GM21515 (cell line): ENCODE measurements at regions not wholly inside any gene's neighbourhood (a gene's known extent, or its start where the extent isn't known, plus 50 kb on each side); places are given as distances from the start of the nearest gene placed in this dataset.

Source experiments
- ATAC-seq: cut with Tn5 transposase; IDR thresholded peaks from one replicate; pipeline ENCODE4 v1.9.1; 2021; ENCODE audit not compliant: unreplicated experiment

DNA sequence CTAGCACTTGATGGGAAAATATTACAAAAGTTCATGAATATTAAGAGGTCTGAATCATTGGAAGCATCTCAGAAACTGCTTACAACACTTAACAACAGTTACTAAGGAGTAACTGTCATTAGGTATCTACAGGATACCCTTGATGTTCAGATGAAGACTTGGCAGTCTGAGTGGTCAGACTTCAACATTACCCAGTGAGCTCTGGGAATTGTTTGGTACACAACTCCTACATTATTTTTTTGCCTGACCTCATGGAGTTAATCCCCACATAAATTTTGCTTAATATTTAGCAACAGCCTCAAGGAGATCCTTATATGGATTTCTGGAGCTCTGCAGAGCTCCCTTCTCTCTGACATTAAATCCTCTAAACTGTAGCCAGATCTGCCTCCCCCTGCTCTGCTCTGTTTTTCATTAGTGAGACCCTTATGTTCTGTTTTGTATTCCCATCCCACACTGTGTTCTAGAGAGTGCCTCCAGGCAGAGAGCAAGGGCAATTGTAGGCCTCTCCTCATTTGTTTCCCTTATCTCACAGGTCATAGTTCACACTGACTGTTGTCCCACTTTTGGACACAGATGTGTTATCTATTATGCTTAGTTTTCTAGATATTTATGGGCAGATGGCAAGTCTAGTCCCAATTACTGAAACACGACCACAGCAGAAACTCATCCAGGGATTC is 368.8 kb downstream of the GASK1B start:
- ATAC-seq: no peak

DNA sequence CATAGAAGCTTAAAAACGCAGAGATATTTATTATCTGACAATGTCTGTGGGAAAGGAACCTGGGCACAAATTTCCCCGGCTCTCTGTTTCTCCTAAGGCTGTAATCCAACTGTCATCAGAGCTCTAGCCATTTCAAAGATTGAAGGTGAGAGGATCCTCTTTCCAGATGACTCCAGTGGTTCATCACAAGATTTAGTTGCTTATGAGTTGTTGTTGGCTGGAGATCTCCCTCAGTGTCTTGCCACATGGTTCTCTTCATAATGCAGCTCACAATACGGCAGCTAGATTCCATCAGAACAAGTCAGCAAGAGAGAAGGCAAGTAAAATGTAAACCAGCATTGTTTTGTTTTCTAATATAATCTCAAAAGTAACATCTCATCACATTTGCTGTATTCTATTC is 369.4 kb downstream of the GASK1B start:
- no peak for ATAC-seq

DNA sequence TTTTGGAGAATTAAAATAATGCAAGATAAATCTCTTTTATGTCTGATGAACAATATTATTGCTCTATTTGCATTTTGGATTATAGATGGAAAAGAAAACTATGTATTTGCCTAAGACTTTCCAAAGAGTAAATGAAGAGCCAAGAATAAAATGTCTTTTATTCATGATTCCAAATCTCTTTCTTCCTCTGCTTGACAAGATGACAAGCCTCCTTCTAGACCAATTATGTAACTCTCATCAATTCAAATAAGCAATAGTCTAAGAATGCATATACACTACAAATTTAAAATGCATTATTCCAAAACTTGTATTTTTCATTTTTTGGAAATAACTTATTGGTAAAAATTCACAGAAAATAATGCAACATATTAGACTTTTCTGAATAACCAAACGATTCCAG is 377.3 kb downstream of the GASK1B start:
- ATAC-seq: no peak

DNA sequence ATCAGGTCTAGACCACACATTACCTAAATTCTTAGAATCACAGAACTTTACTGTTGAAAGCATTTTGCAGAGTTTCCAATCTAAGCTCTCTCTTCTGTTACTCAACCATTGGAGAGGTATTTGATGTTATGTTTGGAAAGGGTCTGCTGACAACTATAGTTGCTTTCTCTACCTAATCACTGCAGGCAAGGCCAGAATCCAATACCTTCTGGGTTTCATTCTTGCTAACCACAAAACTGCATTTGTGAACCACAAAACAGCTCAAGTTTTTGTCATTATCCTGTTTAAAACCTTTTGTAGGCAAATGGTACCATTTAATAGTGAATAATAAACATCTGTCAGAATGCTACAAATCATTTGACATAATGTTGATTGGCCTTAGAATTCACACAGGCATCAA is 380.1 kb downstream of the GASK1B start:
- no peak for ATAC-seq

DNA sequence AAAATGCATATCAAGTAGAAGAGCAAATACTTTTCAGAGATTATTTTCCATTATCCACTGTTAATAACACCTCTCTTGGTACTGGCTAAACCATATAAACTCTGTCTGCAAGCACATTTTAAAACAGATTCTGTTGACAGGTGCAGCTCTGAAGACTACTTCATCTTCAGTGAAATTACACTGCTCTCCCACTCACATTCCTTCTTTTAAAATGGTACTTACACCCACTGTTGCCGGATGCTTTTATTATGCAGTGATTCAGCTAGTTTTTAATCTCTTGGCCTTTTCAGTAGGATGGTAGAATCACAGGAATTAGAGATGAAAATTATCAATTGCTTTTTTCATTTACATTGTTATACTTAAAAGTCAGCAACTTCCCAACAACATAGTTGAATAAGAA is 381.6 kb downstream of the GASK1B start:
- ATAC-seq: no peak

DNA sequence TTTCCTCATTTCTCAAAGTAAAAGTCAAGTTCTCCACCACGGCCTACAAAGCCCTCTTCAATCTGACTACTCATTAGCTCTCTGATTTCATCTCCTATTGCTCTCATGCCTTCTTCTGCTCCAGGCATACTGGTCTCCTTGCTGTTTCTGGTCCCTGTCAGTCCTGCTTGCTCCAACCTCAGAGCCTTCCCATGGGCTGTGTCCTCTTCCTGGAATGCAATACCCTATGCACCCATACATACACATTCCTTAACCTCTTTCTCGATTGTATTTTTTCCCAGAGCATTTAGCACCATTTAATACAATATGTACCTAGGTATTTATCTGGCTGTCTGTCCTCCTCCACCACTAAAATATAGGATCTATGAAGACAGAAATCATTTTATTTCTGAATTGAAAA is 385.2 kb downstream of the GASK1B start:
- no peak for ATAC-seq

DNA sequence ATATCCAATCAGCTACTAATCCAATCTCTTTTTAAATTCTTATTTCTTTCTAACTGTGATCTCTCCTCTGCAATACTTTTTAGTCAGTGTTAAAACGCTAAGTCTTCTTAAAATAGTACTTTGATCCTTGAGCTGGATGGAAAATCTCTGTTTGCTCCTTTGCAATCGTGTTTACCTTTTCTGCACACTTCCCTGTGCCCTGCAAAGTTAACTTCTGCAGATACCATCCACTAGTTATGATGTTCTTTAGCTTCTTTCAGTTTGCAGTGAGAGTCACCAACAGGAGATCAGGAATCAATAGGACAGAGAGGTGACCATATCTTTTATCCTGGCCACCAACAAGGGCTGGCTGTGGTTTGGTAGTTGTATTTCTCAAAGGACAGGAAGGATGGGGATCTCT is 391.5 kb downstream of the GASK1B start:
- no peak for ATAC-seq

DNA sequence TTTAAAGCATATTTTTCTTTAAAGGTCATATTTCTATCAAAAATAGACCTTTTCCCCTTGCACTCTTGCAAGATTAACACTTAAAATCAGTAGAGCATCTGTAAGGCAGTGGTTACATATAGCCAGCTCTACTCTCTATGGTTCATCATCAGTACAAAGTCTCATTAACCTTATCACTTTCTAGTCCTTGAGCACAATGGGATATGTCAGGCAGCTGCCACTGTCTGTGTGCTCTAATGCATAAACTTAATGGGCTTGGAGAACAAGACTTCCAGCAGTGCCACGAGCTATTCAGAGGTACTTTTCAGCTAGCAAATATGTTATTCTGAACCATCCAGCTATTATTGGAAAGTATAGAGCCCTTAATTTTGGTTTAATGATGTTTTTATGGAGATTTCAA is 393.7 kb downstream of the GASK1B start:
- no peak for ATAC-seq

DNA sequence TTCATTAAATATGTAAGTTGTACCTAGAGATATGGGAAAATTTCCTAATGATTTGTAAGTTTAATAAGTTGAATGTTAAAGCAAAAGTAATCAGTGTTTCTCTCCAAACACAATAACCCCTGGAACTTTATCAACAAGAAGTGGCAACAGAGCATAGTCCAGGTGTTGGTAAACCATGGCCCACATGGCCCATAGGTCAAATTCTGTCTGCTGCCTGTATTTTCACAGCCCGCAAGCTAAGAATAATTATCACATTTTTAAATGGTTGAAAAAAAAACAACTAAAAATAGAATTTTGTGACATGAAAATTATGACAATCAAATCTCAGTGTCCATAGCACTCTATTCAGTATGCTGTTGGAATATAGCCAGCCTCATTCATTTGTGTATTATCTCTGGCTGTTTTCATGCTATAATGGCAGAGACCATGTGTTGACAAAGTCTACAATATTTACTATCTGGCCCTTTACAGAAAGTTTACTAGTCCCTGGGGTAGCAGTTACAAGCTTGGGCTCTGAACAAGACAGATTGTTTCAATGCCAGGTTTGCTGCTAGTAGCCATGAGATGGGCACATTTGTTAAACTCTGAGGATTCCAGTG is 395.8 kb downstream of the GASK1B start:
- no peak for ATAC-seq

DNA sequence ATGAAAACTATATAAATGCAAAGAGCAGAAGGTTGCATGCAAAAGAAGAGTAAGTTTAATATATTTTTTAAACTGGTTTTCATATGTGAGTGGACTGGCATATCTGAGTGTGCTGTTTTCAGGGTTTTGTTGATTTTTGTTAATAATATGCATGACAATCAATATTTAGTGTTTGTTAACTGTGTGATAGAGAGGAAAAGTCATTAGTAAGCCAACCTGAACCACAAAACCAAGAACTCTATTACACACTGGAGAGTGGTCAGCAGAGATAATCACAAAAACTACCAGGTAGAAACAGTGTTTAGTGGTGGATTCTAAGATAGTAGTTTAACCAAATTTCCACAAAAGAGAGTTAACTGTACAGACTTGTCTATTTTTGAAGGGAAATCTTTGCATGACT is 396.9 kb downstream of the GASK1B start:
- no peak for ATAC-seq

DNA sequence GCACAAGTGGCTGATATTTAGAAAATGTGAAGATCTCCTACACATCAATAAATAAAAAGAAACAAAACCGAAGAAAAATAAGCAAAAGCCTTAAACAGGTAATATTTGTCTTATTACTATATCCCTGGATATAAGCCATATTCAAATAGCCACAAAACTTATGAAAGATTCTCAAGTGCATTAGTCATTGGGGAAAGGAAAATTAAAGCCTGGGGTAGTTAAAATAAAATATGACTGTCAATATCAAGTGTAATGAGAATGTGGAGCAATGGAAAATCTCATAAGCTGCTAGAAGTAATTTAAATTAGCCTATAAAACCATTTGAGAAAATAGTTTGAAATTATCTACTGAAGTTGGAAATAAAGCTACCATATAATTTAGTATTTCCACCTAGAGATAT is 399.9 kb downstream of the GASK1B start:
- ATAC-seq: no peak

DNA sequence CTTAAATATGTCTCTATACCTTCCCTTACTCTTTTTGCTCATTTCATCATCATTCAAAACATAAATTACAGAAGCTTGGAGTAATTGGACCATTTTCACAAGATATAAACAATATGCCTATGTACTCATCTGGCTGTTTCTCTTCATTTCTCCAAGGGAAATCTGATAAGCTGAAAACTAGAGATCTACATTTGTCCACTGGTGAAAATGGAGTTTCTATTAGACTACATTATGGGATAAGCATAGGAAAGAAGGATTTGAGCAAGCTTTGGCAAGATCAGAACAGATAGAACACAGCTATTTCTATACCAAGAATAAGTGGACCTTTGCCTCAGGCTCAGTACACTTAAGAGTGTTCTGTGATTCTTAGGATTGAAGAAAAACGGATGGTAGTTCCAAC is 404.4 kb downstream of the GASK1B start:
- ATAC-seq: no peak

DNA sequence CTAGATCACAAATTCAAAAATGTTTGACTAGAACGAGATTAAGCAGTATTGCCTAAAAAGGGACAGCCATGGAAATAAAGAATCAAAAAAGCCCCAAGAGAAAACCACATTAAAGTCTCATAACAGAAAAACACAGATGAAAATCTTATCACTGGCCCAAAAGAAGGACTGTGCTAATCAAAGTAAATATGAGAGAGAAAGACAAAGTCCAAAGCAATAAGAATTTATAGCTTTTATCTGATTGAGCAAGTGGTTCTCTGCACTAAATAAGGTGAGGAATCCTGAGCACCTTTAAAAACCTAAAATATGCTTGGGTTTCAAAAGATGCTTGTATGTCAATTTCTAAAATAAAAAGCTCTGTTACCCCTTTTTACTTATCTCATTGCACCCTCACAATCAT is 409.3 kb downstream of the GASK1B start:
- ATAC-seq: no peak

DNA sequence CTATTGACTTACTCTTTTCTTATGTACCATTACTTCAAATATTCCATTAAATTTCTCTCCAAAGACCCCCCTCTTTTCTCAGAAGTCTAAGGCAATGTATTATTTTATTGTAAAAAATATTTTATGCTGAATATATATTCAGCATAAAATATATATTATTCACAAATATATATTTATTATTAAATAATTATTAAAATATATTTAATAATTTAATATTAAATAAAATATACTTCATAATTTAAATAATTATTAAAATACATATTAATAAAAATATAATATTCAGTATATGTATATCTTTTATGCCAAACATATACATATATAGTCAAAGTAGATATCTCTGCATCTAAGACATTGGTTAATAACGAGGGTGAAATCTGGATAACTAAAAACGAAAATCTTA is 418.4 kb downstream of the GASK1B start:
- no peak for ATAC-seq

DNA sequence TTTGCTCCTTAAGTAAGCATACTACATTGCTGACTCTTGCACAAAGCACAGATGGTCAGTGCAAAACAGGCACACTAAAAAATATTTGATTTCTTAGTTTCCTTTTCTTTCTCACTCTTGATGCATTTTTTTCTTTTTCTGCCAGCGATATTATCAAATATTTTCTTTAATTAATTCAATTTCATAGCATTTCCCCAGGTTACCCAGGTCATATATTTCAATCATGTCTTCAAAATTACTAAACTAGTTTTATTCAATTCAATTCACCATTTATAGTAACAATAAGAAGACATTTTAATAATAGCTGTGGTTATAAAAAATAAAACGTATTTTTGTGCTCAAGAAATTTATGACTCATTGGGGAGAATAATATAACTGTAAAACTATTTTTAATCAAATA is 421.2 kb downstream of the GASK1B start:
- ATAC-seq: no peak

DNA sequence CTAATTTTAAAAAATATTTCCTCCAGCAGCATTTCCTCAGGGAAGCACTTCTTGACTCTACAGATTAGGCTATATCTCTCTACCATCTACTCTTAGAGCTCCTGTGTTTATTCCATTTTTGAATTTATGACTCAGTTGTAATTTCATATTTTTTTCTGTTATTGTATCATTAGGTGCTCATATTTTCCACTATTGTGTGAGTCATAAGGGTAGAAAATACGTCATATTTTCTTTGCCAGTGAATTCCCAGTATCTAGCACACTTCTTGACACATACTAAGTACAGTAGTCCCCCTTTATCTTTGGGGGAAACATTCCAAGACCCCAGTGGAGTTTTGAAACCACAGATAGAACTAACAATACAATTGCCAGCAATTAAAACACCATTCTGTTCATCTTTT is 431.2 kb downstream of the GASK1B start:
- no peak for ATAC-seq

DNA sequence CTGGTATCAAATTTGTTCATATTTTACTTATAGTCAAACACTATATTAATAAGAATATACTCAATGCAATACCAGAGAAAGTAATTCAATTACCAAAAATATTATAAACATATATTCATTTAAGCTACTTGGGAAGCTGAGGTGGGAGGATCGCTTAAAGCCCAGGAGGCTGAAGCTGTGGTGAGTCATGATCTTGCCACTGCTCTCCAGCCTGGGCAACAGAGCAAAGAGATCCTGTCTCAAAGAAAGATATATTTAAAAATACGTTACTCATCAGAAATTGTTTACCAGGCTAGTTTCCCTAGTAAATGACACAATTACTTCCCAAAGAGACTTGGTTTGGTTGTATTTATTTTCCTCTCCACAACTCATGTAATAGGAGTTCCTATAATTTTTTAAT is 433.6 kb downstream of the GASK1B start:
- ATAC-seq: no peak

DNA sequence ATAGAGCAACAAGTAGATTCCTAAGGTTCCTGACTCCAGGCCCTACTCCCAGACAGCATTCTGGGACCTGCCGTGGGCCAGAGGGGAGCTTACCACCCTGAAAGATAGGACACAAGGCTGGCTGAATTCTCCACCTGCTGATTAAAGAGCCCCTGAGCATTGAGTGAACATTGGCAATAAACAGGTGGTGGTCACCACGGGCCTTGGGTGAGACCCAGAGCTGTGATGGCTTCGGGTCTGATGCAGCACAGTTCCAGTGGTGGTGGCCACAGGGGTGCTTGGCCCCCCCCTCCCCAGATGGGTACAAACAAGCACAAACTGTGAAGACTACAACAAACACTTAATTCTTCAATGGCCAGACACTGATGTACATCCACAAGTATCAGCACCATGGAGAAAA is 444.6 kb downstream of the GASK1B start:
- ATAC-seq: no peak

DNA sequence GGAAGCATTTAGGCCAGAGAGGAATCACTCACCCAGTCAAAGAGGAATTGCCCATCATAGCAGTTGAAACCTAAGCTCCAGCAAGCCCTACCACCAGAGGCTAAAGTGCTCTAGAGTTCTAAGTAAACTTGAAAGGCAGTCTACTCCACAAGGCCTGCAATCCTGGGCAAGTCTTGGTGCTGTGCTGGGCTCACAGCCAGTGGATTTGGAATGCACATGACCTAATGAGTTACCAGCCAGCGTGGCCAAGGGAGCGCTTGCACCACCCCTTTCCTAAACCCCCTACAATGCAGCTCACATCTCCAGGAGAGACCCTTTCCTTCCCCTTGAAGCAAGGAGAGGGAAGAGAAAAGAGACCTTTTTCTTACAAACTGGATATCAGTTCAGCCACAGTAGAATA is 445.7 kb downstream of the GASK1B start:
- no peak for ATAC-seq

DNA sequence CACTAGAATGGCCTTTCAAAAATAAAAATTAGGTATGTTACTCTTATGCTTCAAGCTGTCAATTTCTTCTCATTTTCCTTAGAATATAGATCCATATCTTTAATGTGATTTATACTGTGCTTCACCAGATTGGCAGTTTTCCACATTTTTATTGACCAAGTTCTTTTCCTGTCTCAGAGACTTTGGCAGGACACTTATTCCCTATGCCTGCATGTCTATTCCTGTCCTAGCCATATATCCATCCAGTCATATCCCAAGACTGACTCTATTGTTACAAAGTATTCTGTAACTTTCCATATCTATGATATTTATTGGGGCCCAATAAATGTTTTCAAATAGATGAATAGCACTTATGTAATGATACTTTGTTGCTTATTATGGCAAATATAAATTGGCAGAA is 450.7 kb downstream of the GASK1B start:
- no peak for ATAC-seq

DNA sequence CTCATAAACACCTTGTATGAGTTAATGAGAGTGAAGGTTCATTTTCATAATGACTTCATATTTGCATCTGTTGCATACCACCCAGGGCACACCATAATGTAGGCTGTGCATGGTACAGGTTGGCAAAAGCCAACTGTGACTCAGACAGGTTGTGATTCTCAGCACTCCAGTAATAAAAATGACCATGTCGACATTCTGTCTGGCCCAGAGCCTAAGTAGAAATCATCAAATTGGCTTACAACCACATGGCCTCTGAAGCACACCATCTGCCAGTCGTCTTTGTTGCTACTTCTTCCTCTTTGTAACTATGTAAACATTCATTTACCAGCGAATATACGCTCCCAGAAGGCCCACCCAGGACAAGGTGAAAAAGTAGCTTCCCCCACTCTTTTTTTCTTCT is 459.5 kb downstream of the GASK1B start:
- ATAC-seq: no peak

DNA sequence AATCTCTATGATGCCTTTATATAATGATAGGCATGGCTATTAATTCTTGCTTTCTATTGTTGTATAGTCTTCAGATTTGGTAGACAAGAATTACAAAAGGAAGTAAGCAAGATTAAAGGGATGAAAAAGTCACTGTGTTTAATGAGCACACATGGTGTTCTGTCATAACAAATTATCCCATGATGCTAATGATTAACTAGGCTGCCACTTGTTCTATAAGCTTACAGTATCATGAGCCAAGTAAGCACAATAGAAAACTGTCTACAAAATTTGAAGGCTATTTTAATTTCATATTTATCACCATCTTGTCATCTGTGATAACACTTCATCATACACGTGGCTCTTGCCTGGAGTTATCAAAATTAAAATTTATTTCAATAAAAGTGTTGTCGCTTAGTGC is 466.7 kb downstream of the GASK1B start:
- no peak for ATAC-seq

DNA sequence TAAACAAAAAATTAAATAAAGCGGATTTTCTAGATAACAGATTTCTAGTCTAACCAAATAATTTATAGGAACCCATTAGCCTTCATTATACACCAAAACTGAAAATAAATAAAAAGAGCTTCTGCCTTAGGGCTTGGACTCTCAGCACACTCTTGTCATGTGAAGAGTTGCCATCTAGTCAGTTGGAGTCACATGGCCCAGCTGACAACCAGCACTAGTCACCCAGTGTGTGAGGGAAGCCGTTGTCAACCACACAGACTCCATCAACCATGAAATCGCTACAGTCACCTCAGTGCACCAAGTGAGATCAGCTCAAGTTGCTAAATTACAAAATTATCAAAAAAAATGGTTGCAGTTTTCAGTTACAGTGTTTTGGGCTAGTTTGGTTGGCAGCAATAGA is 470.0 kb downstream of the GASK1B start:
- no peak for ATAC-seq

DNA sequence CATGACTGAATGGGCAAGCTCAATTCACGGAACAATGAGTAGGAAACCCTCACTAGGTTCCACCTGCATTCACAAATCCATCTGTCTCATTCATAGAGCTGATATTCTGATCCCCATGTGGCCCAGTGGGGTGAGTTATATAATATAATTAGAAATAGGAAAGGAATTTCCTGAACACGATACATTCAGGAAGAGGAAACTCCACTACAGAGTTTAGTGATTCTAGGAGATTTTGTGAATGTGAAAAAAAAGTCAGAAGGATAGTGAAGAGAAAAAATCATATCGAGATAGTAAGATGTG is 471.2 kb downstream of the GASK1B start:
- no peak for ATAC-seq
